Skeletal muscle tissue (tissue), 3 donors: ENCODE measurements at regions not wholly inside any gene's neighbourhood (a gene's known extent, or its start where the extent isn't known, plus 50 kb on each side); places are given as distances from the start of the nearest gene placed in this dataset.
"Not testable (repeated sequence)": the region's sequence is repeated elsewhere in the genome, so short reads cannot be mapped to it uniquely, and the experiment has no call there.

ENCODE experiments used
- H3K27ac ChIP-seq: one replicate; pipeline ENCODE4 v1.7.0; 2013; ENCODE audit warnings: mild to moderate bottlenecking, low read depth, low read length, inconsistent platforms
- H3K27me3 ChIP-seq, 3 donors: one replicate each; pipeline ENCODE4 v1.7.0; 2013; ENCODE audit warnings: low read length in 3 of 3; ENCODE audit not compliant: control insufficient read depth in 3 of 3, insufficient read depth in 3 of 3
- H3K36me3 ChIP-seq, 3 donors: one replicate each; pipeline ENCODE4 v1.7.0; 2013; ENCODE audit warnings: low read length in 3 of 3; ENCODE audit not compliant: control insufficient read depth in 3 of 3, insufficient read depth in 3 of 3
- H3K4me1 ChIP-seq, 3 donors: one replicate each; pipeline ENCODE4 v1.7.0; 2013; ENCODE audit warnings: low read length in 3 of 3, mild to moderate bottlenecking in 3 of 3; ENCODE audit not compliant: control insufficient read depth in 3 of 3, insufficient read depth in 3 of 3
- H3K4me3 ChIP-seq, 3 donors: one replicate each; pipeline ENCODE4 v1.7.0; 2013; ENCODE audit warnings: low read length in 3 of 3
- H3K9ac ChIP-seq, 3 donors: one replicate each; pipeline ENCODE4 v1.7.0; 2013; ENCODE audit warnings: low read length in 3 of 3, mild to moderate bottlenecking in 3 of 3, moderate library complexity in 2 of 3, low read depth in 1 of 3
- H3K9me3 ChIP-seq, 3 donors: one replicate each; pipeline ENCODE4 v1.7.0; 2013; ENCODE audit warnings: low read length in 3 of 3; ENCODE audit not compliant: control insufficient read depth in 3 of 3
- donor health status: Osteomylitis.

- H3K27ac ChIP-seq, result no peak overlapping the region
- H3K36me3 ChIP-seq, result no peaks in the 10 kb centered on the region
- no peaks in the 10 kb centered on the region for H3K27me3 ChIP-seq
- no peak overlapping the region for H3K4me3 ChIP-seq
- no peaks in the 10 kb centered on the region for H3K4me1 ChIP-seq
- H3K9ac ChIP-seq, result no peak overlapping the region
- H3K9me3 ChIP-seq, result no peaks in the 10 kb centered on the region
Observed at GRCh38 chr3:87702600-87702999, 356.2 kb downstream of the CGGBP1 start.

GRCh38 chr3:87696124-87697013, 362.4 kb downstream of the CGGBP1 start:
- Histone ChIP-seq H3K9me3 (no peaks in the 10 kb centered on the region), H3K4me1 (no peaks in the 10 kb centered on the region), H3K4me3 (no peak overlapping the region), H3K27me3 (no peaks in the 10 kb centered on the region), H3K27ac (no peak overlapping the region), H3K9ac (no peak overlapping the region), H3K36me3 (no peaks in the 10 kb centered on the region)

GRCh38 chr3:87694678-87695077, 364.1 kb downstream of the CGGBP1 start:
- H3K4me3 ChIP-seq, result no peak overlapping the region

GRCh38 chr3:87691109-87691508, 367.7 kb downstream of the CGGBP1 start:
- no peaks in the 10 kb centered on the region for H3K27me3 ChIP-seq
- H3K36me3 ChIP-seq, result no peaks in the 10 kb centered on the region
- H3K9me3 ChIP-seq, result no peaks in the 10 kb centered on the region
- H3K27ac ChIP-seq, result no peak overlapping the region
- H3K4me3 ChIP-seq, result no peak overlapping the region
- no peak overlapping the region for H3K9ac ChIP-seq
- H3K4me1 ChIP-seq, result no peaks in the 10 kb centered on the region

More at GRCh38 chr3:87694678-87695077, 364.1 kb downstream of the CGGBP1 start:
- Histone ChIP-seq H3K9me3 (no peaks in the 10 kb centered on the region), H3K27ac (no peak overlapping the region), H3K4me1 (no peaks in the 10 kb centered on the region), H3K27me3 (no peaks in the 10 kb centered on the region), H3K9ac (no peak overlapping the region), H3K36me3 (no peaks in the 10 kb centered on the region)

- not testable (repeated sequence) for H3K27me3 ChIP-seq, H3K4me3 ChIP-seq, H3K9me3 ChIP-seq, H3K4me1 ChIP-seq, H3K27ac ChIP-seq, H3K9ac ChIP-seq, H3K36me3 ChIP-seq
Observed at GRCh38 chr3:87678984-87679660, 379.7 kb downstream of the CGGBP1 start.

GRCh38 chr3:87674397-87675161, 384.2 kb downstream of the CGGBP1 start:
- Histone ChIP-seq H3K9ac (no peak overlapping the region), H3K36me3 (no peaks in the 10 kb centered on the region), H3K27ac (no peak overlapping the region), H3K4me3 (no peak overlapping the region), H3K4me1 (no peaks in the 10 kb centered on the region), H3K27me3 (no peaks in the 10 kb centered on the region), H3K9me3 (no peaks in the 10 kb centered on the region)

- H3K36me3 ChIP-seq, result no peaks in the 10 kb centered on the region
- no peaks in the 10 kb centered on the region for H3K9me3 ChIP-seq
- no peak overlapping the region for H3K27ac ChIP-seq
- H3K4me3 ChIP-seq, result no peak overlapping the region
- H3K4me1 ChIP-seq, result no peaks in the 10 kb centered on the region
- no peaks in the 10 kb centered on the region for H3K27me3 ChIP-seq
- no peak overlapping the region for H3K9ac ChIP-seq
Observed at GRCh38 chr3:87673132-87673531, 385.7 kb downstream of the CGGBP1 start.

GRCh38 chr3:87654184-87654583, 377.8 kb upstream of the POU1F1 start:
- Histone ChIP-seq H3K9ac (no peak overlapping the region), H3K4me1 (no peaks in the 10 kb centered on the region), H3K27ac (no peak overlapping the region), H3K9me3 (no peaks in the 10 kb centered on the region), H3K36me3 (no peaks in the 10 kb centered on the region), H3K4me3 (no peak overlapping the region), H3K27me3 (peaks cover 0 to 4% (median 0%) of the 10 kb centered on the region in 3 donors)

GRCh38 chr3:87653138-87653537, 376.8 kb upstream of the POU1F1 start:
- not testable (repeated sequence) for H3K9me3 ChIP-seq, H3K9ac ChIP-seq, H3K4me1 ChIP-seq, H3K4me3 ChIP-seq, H3K27me3 ChIP-seq, H3K36me3 ChIP-seq, H3K27ac ChIP-seq

GRCh38 chr3:87634426-87634825, 358.0 kb upstream of the POU1F1 start:
- Histone ChIP-seq H3K4me1 (no peaks in the 10 kb centered on the region), H3K4me3 (no peak overlapping the region), H3K9me3 (peaks cover 0 to 4% (median 0%) of the 10 kb centered on the region in 3 donors), H3K27me3 (no peaks in the 10 kb centered on the region), H3K9ac (no peak overlapping the region), H3K36me3 (no peaks in the 10 kb centered on the region), H3K27ac (no peak overlapping the region)
